RWPE2 (cell line): ENCODE measurements at regions not wholly inside any gene's neighbourhood (a gene's known extent, or its start where the extent isn't known, plus 50 kb on each side); places are given as distances from the start of the nearest gene placed in this dataset.
"Not testable (repeated sequence)": the region's sequence is repeated elsewhere in the genome, so short reads cannot be mapped to it uniquely, and the experiment has no call there.

ENCODE experiments used
- ATAC-seq: fragments of 200-7000 bp; cut with Tn5 transposase; 3 replicates; pipeline ENCODE4 v1.9.1; 2021; ENCODE audit warnings: low read depth
- DNase-seq: peaks from one replicate; pipeline ENCODE4 v3.0.0-alpha.2; 2020; ENCODE audit warnings: low spot score
- H3K27ac ChIP-seq: fragments of 450-650 bp; 2 replicates; pipeline ENCODE4 v1.5.1; 2017; ENCODE audit warnings: mild to moderate bottlenecking; ENCODE audit not compliant: poor library complexity, severe bottlenecking
- H3K27me3 ChIP-seq: fragments of 250-450 bp; sonication (Bioruptor Pico); 2 replicates; pipeline ENCODE4 v1.5.1; 2021; ENCODE audit warnings: mild to moderate bottlenecking, moderate library complexity; ENCODE audit not compliant: insufficient read depth, poor library complexity, severe bottlenecking
- H3K36me3 ChIP-seq: fragments of 250-450 bp; sonication (Bioruptor Pico); 2 replicates; pipeline ENCODE4 v1.5.1; 2020; ENCODE audit warnings: low read depth, mild to moderate bottlenecking, moderate library complexity
- H3K4me1 ChIP-seq: fragments of 250-450 bp; sonication (Bioruptor Pico); 2 replicates; pipeline ENCODE4 v1.5.1; 2021; ENCODE audit warnings: mild to moderate bottlenecking, moderate library complexity; ENCODE audit not compliant: insufficient read depth, poor library complexity, severe bottlenecking
- H3K4me3 ChIP-seq: fragments of 250-450 bp; sonication (Bioruptor Pico); 2 replicates; pipeline ENCODE4 v1.5.1; 2021; ENCODE audit warnings: mild to moderate bottlenecking, moderate library complexity; ENCODE audit not compliant: severe bottlenecking
- H3K9me3 ChIP-seq: fragments of 250-450 bp; sonication (Bioruptor Pico); 2 replicates; pipeline ENCODE4 v1.5.1; 2021; ENCODE audit warnings: mild to moderate bottlenecking, moderate library complexity; ENCODE audit not compliant: severe bottlenecking
- TF ChIP-seq, protein P1 (sequence below): fragments of 450-650 bp; IDR thresholded peaks from one replicate; pipeline ENCODE4 v1.5.1; 2017; ENCODE audit warnings: mild to moderate bottlenecking, moderate library complexity; ENCODE audit not compliant: poor library complexity, severe bottlenecking

DNA sequence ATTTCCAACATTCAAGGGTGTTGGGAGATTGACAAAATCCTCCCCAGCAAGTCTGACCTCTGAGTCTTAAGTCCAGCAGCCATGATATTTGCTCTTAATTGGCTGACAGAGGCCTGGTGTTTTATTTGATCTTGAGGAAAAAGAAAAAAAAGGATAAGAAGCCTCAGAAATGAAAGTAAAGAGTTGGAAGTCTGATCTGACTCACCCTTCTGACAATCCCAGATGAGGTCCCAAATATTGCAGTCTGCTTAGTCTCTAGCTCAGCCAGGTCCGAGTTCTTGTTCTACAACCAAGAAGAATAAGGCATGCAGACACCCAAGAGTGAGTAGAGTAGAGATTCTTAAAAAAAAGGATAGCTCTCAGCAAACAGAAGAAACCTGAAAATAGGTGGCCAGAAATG is 632.5 kb upstream of the ST8SIA4 start:
- ATAC-seq (no peak), DNase-seq (no peak)
- Histone ChIP-seq H3K4me3 (no peak overlapping the region), H3K27ac (no peak overlapping the region), H3K9me3 (no peaks in the 10 kb centered on the region), H3K36me3 (no peaks in the 10 kb centered on the region), H3K4me1 (no peaks in the 10 kb centered on the region), H3K27me3 (peaks cover 3% of the 10 kb centered on the region)
- TF ChIP-seq, protein P1, sequence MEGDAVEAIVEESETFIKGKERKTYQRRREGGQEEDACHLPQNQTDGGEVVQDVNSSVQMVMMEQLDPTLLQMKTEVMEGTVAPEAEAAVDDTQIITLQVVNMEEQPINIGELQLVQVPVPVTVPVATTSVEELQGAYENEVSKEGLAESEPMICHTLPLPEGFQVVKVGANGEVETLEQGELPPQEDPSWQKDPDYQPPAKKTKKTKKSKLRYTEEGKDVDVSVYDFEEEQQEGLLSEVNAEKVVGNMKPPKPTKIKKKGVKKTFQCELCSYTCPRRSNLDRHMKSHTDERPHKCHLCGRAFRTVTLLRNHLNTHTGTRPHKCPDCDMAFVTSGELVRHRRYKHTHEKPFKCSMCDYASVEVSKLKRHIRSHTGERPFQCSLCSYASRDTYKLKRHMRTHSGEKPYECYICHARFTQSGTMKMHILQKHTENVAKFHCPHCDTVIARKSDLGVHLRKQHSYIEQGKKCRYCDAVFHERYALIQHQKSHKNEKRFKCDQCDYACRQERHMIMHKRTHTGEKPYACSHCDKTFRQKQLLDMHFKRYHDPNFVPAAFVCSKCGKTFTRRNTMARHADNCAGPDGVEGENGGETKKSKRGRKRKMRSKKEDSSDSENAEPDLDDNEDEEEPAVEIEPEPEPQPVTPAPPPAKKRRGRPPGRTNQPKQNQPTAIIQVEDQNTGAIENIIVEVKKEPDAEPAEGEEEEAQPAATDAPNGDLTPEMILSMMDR = no peak

- no peak overlapping the region for H3K27ac ChIP-seq
- TF ChIP-seq, protein P1 = no peak
- H3K4me3 ChIP-seq = no peak overlapping the region
- H3K36me3 ChIP-seq = no peaks in the 10 kb centered on the region
- peaks cover 3% of the 10 kb centered on the region for H3K27me3 ChIP-seq
- H3K9me3 ChIP-seq = no peaks in the 10 kb centered on the region
- DNase-seq (no peak), ATAC-seq (no peak)
- no peaks in the 10 kb centered on the region for H3K4me1 ChIP-seq
Observed at GRCh38 chr5:101534491-101535110, 631.5 kb upstream of the ST8SIA4 start.

DNA sequence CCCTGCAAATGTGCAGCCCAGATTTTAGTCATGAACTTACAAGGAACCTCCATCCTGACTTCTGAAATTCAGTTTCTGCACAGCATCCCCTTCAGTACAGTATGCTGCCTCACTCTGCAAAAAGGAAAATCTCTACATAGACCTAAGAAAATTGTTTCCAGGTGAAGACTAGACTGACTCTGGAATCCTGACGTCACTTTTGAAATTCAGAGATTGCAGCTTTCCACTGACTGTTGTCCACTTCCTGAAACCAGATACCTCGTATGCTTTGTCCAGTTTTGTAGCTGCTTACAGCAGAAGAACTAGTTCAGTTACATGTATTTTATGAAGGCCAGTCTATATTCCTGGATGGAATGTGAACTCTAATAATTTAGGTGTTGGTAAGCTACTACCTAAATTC is 629.3 kb upstream of the ST8SIA4 start:
- Histone ChIP-seq H3K36me3 (no peaks in the 10 kb centered on the region), H3K9me3 (no peaks in the 10 kb centered on the region), H3K4me3 (no peak overlapping the region), H3K27ac (no peak overlapping the region), H3K27me3 (no peaks in the 10 kb centered on the region), H3K4me1 (no peaks in the 10 kb centered on the region)
- TF ChIP-seq, protein P1 = no peak
- ATAC-seq (no peak), DNase-seq (no peak)

DNA sequence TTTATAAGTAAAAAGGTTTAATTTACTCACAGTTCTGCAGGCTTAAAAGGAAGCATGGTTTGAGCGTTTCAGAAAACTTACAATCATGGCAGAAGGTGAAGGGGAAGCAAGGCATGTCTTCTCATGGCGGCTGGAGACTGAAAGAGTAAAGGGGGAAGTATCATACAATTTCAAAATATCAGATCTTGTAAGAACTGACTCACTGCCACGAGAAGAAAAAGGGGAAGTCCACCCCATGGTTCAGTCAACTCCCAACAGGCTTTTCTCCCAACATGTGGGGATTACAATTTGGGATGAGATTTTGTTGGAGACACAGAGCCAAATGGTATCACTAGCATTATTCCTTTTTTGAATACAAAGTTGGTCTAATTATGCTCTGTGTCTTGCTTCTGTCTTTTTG is 627.9 kb upstream of the ST8SIA4 start:
- TF ChIP-seq, protein P1 = no peak
- DNase-seq (no peak), ATAC-seq (no peak)
- Histone ChIP-seq H3K27me3 (no peaks in the 10 kb centered on the region), H3K4me1 (no peaks in the 10 kb centered on the region), H3K36me3 (no peaks in the 10 kb centered on the region), H3K27ac (no peak overlapping the region), H3K4me3 (no peak overlapping the region), H3K9me3 (no peaks in the 10 kb centered on the region)

DNA sequence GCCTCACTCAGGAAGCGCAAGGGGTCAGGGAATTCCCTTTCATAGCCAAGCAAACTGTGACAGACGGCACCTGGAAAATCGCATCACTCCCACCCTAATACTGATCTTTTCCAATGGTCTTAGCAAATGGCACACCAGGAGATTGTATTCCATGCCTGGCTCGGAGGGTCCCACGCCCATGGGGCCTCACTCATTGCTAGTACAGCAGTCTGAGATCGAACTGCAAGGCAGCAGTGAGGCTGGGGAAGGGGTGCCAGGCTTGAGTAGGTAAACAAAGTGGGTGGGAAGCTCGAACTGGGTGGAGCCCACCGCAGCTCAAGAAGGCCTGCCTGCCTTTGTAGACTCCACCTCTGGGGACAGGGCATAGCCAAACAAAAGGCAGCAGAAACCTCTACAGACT is 626.0 kb upstream of the ST8SIA4 start:
- H3K36me3 ChIP-seq, H3K9me3 ChIP-seq, ATAC-seq, H3K4me3 ChIP-seq, H3K27ac ChIP-seq, DNase-seq, H3K27me3 ChIP-seq, H3K4me1 ChIP-seq: not testable (repeated sequence)
